ENCODE measurements at regions not wholly inside any gene's neighbourhood (a gene's known extent, or its start where the extent isn't known, plus 50 kb on each side); places are given as distances from the start of the nearest gene placed in this dataset.
"Not testable (repeated sequence)": the region's sequence is repeated elsewhere in the genome, so short reads cannot be mapped to it uniquely, and the experiment has no call there.

DNA sequence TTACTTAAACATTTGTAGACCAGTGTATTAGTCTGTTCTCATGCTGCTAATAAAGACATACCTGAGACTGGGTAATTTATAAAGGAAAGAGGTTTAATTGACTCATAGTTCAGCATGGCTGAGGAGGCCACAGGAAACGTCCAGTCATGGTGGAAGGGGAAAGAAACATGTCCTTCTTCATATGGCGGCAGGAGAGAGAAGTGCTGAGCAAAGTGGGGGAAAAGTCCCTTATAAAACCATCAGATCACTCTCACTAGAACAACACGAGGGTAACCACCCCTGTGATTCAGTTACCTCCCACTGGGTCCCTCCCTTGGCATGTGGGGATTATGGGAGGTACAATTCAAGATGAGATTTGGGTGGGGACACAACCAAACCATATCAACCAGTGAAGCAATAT, 247.1 kb downstream of the UTRN start:
- not testable (repeated sequence) for DNase-seq (ENCODE audit: low read depth in 2 of 2)

DNA sequence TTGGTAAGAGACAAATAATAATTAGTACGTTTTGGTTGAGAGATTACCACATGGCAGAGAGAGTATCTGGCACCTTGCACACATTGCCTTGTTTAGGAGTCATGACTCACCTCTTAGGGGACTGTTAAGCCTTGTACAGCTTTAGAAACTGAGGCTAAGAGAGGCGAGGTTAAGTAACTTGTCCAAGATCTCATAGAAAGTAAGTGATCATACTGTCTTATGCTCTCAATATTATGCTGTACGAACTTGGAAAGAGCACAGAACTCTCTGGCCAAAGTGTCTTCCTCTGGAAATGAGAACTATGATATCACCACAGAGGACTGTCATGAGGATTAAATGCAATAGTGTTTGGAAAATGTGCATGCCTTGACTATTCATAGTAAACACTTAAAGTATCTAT, 249.0 kb downstream of the UTRN start:
- DNase-seq (ENCODE audit: low read depth in 2 of 2): no peak

DNA sequence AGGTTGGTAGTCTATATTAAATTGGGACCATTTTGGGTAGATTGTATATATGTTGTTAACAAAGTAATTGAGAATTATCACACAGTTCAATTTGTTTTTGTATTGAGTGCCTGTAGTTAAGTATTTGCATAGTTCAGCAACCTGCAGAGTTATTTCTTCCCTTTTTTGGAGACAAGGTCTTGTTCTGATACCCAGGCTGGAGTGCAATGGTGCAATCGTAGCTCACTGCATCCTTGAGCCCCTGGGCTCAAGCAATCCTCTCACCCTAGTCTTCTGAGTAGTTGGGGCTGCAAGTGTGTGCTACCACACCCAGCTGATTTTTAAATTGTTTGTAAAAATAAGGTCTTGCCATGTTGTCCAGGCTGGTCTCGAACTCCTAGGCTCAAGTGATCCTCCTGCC, 250.5 kb downstream of the UTRN start:
- no peak for DNase-seq (ENCODE audit: low read depth in 2 of 2)

- DNase-seq (ENCODE audit: low read depth in 2 of 2): no peak
Measured at GRCh38 chr6:144536079-144536478, 250.9 kb downstream of the UTRN start.

- no peak for DNase-seq (ENCODE audit: low read depth in 2 of 2)
Measured at GRCh38 chr6:144543006-144543871, 258.1 kb downstream of the UTRN start.

DNA sequence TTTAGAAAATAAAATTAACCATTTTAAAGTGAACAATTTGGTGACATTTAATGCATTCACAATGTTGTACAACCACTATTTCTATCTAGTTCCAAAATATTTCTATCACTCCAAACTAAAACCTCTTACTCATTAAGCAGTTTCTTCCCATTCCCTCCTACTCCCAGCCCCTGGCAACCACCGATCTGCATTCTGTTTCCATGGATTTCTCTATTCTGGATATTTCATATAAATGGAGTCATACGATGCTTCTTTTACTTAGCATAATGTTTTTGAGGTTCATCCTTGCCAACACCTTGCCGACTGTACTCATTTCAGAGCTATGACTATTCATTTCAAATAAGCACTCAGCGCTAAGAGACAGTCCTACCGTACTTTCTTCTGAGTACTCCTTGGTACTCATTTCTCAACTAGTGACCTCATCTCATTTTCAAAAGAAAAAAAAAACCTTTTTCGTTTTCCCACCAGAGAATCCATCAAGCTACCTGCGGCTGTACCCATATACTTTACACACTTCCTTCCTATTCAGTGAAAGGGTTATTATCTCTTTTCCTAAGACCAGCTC, 259.2 kb downstream of the UTRN start:
- DNase-seq (ENCODE audit: low read depth in 2 of 2): no peak

DNA sequence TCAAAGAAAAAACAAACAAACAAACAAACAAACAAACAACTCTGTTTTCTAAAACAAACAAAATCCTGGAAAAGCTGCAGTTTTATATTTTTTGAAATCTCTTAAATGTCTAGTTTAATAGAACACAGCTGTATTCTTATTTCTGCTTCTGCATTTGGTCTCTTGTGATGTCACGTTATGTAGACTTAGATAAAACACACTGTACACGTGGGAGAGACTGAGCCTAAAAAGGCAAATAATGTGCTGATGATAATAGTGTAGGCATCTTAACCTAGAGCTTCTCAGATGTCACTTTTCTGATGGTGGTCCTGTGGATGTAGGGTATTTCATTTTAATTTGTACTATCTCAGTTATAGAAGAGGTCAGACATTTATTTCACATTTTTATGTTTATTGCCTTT, 261.7 kb downstream of the UTRN start:
- no peak for DNase-seq (ENCODE audit: low read depth in 2 of 2)

GRCh38 chr6:144547409-144547808, 262.3 kb downstream of the UTRN start:
- no peak for DNase-seq (ENCODE audit: low read depth in 2 of 2)

- DNase-seq (ENCODE audit: low read depth in 2 of 2): no peak
Measured at GRCh38 chr6:144548536-144548935, 263.4 kb downstream of the UTRN start.

- DNase-seq (ENCODE audit: low read depth in 2 of 2): no peak
Measured at GRCh38 chr6:144549837-144550747, 265.0 kb downstream of the UTRN start.

DNA sequence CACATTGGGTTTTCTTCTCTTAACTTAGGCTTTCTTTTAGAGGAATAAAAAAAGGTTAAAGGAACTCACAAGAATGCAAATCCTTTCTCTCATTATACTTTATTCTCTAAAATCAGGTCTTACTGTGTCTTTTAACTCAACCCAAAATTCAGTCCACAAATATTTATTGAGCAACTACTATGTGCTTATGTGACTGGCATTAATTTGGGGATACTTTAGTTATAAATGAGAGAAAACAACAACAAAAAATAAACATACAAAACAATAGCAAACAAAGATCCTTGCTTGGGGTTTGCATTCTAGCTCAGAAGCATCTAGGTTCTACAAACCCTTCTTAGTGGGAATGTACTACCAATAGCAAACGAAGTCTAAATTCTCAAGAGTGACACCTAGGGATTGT, 266.2 kb downstream of the UTRN start:
- no peak for DNase-seq (ENCODE audit: low read depth in 2 of 2)

DNA sequence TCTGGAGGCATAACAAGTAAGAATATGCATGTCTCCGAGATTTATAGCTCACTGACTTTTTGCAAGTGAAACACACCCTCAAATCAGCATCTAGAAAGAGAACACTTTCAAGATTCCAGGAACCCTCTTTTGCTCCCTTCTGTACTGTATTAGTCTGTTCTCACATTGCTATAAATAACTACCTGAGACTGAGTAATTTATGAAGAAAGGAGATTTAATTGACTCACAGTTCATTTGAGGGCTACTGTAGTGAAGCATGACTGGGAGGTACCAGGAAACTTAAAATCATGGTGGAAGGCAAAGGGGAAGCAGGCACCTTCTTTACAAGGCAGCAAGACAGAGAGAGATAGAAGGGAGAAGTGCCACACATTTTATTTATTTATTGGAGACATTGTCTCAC, 269.9 kb downstream of the UTRN start:
- no peak for DNase-seq (ENCODE audit: low read depth in 2 of 2)

DNA sequence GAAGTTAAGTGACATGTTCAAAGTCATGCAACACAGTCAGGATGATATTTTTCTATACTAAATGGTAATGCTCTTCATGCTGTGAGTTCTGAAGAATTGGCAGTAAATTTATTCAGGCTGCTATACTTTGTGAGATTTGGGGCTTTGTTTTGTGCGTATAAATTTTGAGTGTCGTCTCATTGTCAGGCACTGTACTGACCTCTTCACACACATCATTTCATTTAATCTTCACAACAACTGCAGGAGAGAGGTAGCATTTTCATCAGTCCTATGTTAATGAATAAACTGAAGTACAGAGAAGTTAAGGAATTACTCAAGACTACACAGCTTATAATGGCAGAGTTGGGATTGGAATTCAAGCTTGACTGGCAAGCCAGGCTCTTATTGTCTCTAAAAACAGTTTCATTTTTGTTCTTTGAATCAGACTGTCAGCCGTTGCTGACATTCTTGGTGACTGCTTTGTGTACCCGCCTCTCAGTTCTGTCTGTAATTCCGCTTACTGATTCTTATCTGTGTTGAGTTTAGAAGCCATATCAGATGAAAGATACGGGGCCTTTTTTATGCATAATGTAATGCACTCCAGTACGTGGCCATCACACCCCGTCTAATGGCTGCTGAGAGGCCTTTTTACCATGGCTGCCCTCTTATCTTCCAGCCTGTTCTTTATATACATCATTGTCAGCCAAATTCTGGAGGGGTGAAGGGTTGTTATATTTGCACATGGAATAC, 274.9 kb downstream of the UTRN start:
- no peak for DNase-seq (ENCODE audit: low read depth in 2 of 2)

DNA sequence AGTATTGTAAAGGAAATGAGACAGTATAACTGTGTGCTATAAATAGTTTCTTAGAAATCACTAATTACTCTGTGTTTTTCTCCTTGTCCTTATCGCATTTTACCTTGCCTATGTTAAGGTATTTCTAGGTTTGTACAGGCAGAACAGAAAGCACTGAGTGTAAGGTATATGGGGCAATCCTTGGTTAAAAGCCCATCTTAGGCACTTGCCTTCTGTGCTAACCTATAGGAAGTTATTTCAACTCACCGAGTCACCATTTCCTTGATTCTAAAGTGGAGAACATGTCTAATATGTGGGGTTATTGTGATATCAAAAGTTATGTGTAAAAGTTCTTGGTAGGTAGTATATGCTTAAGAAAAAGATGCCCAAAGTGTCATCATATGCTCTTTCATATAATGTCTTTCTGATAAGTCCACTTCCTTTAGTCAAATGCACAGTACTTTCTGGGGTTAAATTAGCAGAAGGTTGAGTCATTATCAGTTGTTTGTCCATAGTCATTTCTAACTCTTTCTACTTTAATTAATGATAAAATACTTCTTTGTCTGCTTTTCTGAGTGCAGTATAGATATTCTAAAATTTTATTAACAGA, 276.4 kb downstream of the UTRN start:
- no peak for DNase-seq (ENCODE audit: low read depth in 2 of 2)

DNA sequence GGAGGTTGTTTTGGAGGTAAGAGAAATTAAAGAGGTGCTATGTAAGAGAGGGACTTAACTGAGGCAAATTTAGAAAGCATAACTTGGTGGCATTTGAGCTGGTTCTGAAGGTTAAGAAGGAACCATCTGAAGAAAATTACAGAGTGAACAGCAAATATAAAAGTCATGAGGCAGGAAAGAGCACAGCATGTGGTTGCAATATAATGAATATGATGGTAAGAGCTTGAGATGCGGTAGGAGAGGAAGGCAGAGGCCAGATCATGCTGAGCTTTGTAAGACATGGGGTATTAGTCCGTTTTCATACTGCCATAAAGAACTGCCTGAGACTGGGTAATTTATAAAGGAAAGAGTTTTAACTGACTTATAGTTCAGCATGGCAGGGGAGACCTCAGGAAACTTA, 279.1 kb downstream of the UTRN start:
- DNase-seq (ENCODE audit: low read depth in 2 of 2): no peak

- DNase-seq (ENCODE audit: low read depth in 2 of 2): no peak
Measured at GRCh38 chr6:144566868-144567615, 281.9 kb downstream of the UTRN start.

DNA sequence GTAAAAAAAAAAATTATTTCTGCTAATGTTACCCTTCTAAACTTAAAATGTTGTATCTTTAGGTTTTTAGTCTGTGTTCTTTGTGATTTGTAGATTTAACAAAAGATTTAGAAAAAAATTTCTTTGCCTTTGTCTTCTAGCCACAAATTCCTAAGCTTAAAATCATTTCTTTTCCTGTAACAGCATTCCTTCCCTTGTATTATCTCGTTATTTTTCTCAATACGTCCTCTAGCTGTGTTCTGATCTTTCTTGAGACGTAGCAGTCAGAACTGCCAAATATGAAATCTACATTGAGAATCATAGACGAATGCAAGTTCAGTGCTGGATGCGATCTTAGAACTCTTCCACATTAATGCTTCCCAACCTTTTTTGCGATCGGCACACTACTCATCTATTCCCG, 283.1 kb downstream of the UTRN start:
- DNase-seq (ENCODE audit: low read depth in 2 of 2): no peak

DNA sequence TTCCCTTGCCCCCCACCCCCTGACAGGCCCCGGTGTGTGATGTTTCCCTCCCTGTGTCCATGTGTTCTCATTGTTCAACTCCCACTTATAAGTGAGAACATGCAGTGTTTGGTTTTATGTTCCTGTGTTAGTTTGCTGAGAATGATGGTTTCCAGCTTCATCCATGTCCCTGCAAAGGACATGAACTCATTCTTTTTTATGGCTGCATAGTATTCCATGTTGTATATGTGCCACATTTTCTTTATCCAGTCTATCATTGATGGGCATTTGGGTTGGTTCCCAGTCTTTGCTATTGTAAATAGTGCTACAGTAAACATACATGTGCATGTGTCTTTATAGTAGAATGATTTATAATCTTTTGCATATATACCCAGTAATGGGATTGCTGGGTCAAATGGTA, 287.4 kb downstream of the UTRN start:
- not testable (repeated sequence) for DNase-seq (ENCODE audit: low read depth in 2 of 2)

GRCh38 chr6:144574796-144575195, 289.7 kb downstream of the UTRN start:
- no peak for DNase-seq (ENCODE audit: low read depth in 2 of 2)

GRCh38 chr6:144575327-144575726, 290.2 kb downstream of the UTRN start:
- DNase-seq (ENCODE audit: low read depth in 2 of 2): no peak

DNA sequence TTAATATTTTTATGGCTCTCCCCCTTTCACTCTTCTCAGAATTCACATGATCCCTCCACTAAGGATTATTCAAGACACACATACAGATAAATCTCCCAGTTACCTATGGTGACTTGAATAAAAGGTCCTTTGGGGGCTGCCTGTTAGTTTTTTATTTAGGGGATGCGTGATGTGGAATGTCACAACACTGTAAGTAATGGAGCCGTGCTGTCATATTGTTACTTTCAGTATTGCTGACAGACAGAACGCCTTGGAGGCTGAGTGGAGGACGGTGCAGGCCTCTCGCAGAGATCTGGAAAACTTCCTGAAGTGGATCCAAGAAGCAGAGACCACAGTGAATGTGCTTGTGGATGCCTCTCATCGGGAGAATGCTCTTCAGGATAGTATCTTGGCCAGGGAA, 291.7 kb downstream of the UTRN start:
- no peak for DNase-seq (ENCODE audit: low read depth in 2 of 2)
